ENCODE measurements at regions not wholly inside any gene's neighbourhood (a gene's known extent, or its start where the extent isn't known, plus 50 kb on each side); places are given as distances from the start of the nearest gene placed in this dataset.
"Not testable (repeated sequence)": the region's sequence is repeated elsewhere in the genome, so short reads cannot be mapped to it uniquely, and the experiment has no call there.

DNA sequence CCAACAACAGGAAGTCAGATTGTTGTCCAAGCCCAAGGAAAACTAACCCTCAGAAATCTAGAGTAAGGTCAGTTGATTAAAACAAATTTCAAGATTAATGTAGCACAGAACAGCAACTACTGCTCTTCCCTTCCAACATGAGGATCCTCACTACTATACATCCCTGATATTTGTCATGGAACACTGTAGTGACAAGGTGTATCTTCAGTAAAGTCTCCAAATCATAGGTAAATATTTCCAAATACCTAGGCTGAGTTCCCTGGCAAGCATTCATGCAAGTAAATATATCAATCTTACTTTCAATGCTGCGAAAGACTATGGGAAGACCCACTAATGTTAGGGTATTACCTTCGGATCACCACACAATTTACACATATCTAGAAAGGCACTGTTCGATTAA lies 986.9 kb upstream of the ARRDC3 start:
- no peaks in the 10 kb centered on the region for H3K9me3 ChIP-seq
- no peaks in the 10 kb centered on the region for H3K27me3 ChIP-seq
- no peak overlapping the region for H3K4me3 ChIP-seq
- no peak for DNase-seq
- no peaks in the 10 kb centered on the region for H3K36me3 ChIP-seq

- no peak for DNase-seq
- Histone ChIP-seq H3K4me3 (no peak overlapping the region), H3K27me3 (no peaks in the 10 kb centered on the region), H3K36me3 (no peaks in the 10 kb centered on the region), H3K9me3 (no peaks in the 10 kb centered on the region)
Observed at GRCh38 chr5:92369587-92369986, 986.5 kb upstream of the ARRDC3 start.

GRCh38 chr5:92364986-92365550 lies 982.0 kb upstream of the ARRDC3 start:
- Histone ChIP-seq H3K9me3 (no peaks in the 10 kb centered on the region), H3K4me3 (no peak overlapping the region), H3K27me3 (no peaks in the 10 kb centered on the region), H3K36me3 (no peaks in the 10 kb centered on the region)
- DNase-seq = no peak

GRCh38 chr5:92353107-92354030 lies 970.3 kb upstream of the ARRDC3 start:
- Histone ChIP-seq H3K27me3 (no peaks in the 10 kb centered on the region), H3K4me3 (no peak overlapping the region), H3K36me3 (no peaks in the 10 kb centered on the region), H3K9me3 (peaks cover 5% of the 10 kb centered on the region)
- no peak for DNase-seq

DNA sequence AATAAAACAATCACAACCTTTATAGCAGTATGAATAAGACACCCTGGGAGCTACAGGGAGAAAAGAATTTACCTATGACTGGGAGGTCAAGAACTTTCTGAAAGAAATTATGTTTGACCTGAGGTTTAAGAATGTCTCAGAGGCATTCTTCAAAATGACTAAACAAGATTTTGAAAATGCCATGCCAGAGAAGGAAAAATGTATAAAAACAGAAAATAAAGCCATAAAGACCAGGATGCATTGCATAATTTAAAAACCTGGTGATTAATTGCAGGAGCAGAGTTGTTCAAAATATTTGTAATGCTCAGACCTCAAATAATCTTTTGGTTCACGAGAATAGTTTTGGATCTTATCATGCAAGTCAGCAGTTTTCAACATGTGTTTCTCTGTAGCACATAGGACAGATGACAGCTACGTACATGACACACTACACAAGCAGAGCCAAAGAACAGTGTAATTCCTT lies 954.7 kb upstream of the ARRDC3 start:
- no peaks in the 10 kb centered on the region for H3K9me3 ChIP-seq
- no peak for DNase-seq

GRCh38 chr5:92332039-92332438 lies 948.9 kb upstream of the ARRDC3 start:
- DNase-seq = no peak
- Histone ChIP-seq H3K36me3 (no peaks in the 10 kb centered on the region), H3K27me3 (no peaks in the 10 kb centered on the region), H3K4me3 (no peak overlapping the region), H3K9me3 (no peaks in the 10 kb centered on the region)

More for the DNA sequence above, 954.7 kb upstream of the ARRDC3 start:
- Histone ChIP-seq H3K27me3 (no peaks in the 10 kb centered on the region), H3K36me3 (no peaks in the 10 kb centered on the region), H3K4me3 (no peak overlapping the region)

GRCh38 chr5:92330365-92330764 lies 947.2 kb upstream of the ARRDC3 start:
- Histone ChIP-seq H3K9me3 (no peaks in the 10 kb centered on the region), H3K4me3 (no peak overlapping the region), H3K27me3 (no peaks in the 10 kb centered on the region), H3K36me3 (no peaks in the 10 kb centered on the region)
- DNase-seq = no peak

DNA sequence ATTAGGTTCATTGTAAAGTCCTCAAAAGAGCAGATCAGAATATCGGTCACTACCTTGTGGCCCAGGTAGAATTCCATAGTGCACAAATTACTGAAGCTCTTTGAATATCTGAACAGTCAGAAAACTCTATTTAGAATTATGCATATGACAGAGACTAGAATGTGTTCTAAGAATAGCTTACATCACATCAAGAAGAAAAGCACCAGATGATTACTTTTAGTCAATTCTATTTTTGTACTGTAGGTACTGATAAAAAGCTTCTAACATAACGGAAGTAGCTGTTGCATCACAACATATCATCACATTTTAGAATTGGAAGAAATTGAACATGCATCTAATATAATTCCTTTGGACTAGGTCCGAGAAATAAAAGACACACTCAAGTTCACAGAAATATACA lies 946.6 kb upstream of the ARRDC3 start:
- DNase-seq = no peak
- no peak overlapping the region for H3K4me3 ChIP-seq
- no peaks in the 10 kb centered on the region for H3K9me3 ChIP-seq
- H3K27me3 ChIP-seq = no peaks in the 10 kb centered on the region
- H3K36me3 ChIP-seq = no peaks in the 10 kb centered on the region

- Histone ChIP-seq H3K4me3 (no peak overlapping the region), H3K36me3 (no peaks in the 10 kb centered on the region), H3K27me3 (no peaks in the 10 kb centered on the region), H3K9me3 (no peaks in the 10 kb centered on the region)
- no peak for DNase-seq
Observed at GRCh38 chr5:92328584-92329259, 945.6 kb upstream of the ARRDC3 start.

- DNase-seq = no peak
- no peak overlapping the region for H3K4me3 ChIP-seq
- H3K27me3 ChIP-seq = no peaks in the 10 kb centered on the region
- no peaks in the 10 kb centered on the region; the same call in 1 of the 2 replicates for H3K9me3 ChIP-seq
- no peaks in the 10 kb centered on the region for H3K36me3 ChIP-seq
Observed at GRCh38 chr5:92320446-92320845, 937.3 kb upstream of the ARRDC3 start.

DNA sequence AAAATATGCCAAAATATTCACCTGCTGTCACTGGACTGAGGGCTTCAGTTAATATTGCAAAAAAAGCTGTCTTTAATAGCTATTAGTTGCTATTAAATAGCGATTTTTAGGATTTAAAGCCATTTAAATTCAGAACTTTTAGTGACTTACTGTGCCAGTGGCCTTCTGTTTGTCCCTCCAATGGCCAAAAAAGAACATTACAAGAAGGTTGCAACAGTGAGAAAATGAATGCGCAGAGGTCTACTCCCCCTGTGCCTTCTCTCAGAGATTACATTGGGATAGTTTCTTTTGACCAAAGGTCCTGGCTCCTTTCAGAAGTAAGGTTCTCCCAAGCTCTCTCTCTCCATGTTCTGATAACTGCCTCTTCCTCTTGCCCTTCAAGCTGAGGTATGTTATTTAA lies 930.3 kb upstream of the ARRDC3 start:
- no peaks in the 10 kb centered on the region for H3K36me3 ChIP-seq

DNA sequence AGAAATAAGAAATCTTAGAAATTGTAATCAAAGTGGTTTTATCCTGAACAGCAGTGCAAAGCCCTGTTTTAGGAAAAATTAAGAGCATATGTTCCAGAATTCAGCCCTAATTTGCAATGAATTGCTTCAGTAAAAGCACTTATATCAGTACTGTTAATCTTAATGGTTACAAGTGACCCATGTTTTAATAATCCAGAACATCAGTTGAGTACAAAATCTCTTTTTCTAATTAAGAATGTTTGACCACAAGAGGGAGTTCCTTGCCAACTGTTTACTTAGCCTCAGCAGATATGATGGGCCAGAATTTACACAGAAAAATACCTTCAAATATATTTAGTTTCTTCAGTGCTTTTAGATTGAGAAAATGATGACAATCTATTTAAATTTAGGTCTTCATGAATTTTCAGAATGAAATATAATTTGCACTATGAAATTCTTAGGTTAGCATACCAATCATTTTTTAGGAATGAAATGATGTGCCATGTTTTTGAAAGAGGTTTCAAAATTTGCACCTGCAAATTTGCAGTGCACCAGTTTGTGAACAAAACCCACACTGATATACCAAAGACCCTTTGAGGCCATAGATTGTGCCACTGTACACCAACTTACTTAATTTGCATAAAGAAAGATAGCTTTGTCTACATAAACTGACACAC lies 926.3 kb upstream of the ARRDC3 start:
- no peak overlapping the region for H3K4me3 ChIP-seq
- H3K9me3 ChIP-seq = no peaks in the 10 kb centered on the region
- H3K27me3 ChIP-seq = no peaks in the 10 kb centered on the region
- no peak for DNase-seq
- no peaks in the 10 kb centered on the region for H3K36me3 ChIP-seq

More for the DNA sequence above, 930.3 kb upstream of the ARRDC3 start:
- Histone ChIP-seq H3K4me3 (no peak overlapping the region), H3K27me3 (no peaks in the 10 kb centered on the region), H3K9me3 (no peaks in the 10 kb centered on the region)
- no peak for DNase-seq

DNA sequence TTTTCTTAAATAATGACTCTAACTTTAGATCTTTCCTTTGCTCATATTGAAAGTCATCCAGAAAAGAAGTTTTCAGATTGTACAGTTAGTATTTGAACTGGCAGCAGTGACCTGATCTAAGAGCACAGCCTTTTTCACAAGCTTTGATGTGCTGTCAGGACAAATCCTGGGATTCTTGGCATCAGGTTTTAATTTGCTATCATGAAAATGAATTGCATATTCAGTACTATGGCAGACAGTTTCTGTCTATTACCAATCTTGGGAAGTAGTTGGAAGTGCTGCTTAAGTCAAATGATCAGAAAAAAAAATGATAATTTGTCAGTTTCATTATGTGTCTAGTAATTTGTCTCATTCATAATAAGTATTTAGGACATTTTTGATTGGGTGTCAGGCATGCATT lies 925.6 kb upstream of the ARRDC3 start:
- H3K36me3 ChIP-seq = no peaks in the 10 kb centered on the region
- no peak overlapping the region for H3K4me3 ChIP-seq
- H3K27me3 ChIP-seq = no peaks in the 10 kb centered on the region
- no peak for DNase-seq
- H3K9me3 ChIP-seq = no peaks in the 10 kb centered on the region

GRCh38 chr5:92302356-92302755 lies 919.2 kb upstream of the ARRDC3 start:
- not testable (repeated sequence) for H3K9me3 ChIP-seq, DNase-seq, H3K4me3 ChIP-seq, H3K36me3 ChIP-seq, H3K27me3 ChIP-seq

DNA sequence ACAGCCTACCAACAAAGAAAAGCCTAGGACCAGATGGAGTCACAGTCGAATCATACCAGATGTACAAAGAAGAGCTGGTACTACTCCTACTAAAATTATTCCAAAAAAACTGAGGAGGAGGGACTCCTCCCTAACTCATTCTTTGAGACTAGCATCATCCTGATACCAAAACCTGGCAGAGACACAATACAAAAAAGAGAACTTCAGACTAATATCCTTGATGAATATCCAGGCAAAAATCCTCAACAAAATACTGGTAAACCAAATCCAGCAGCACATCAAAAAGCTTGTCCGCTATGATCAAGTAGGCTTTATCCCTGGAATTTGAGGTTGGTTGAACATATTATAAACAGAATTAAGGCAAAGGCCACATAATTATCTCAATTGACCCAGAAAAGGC lies 900.4 kb upstream of the ARRDC3 start:
- DNase-seq = no peak

DNA sequence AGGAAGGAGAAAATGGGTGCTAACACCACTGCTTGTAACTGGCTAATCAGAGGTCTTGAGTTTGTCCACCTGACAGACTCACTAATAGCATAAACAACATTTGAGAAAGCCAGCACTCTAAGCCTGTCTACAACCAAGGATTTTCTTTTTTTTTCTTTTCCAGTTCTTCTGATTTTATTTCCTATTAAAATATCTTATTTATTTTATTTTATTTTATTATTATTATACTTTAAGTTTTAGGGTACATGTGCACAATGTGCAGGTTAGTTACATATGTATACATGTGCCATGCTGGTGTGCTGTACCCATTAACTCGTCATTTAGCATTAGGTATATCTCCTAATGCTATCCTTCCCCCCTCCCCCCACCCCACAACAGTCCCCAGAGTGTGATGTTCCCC lies 888.6 kb upstream of the ARRDC3 start:
- H3K9me3 ChIP-seq, H3K27me3 ChIP-seq, H3K4me3 ChIP-seq, DNase-seq, H3K36me3 ChIP-seq: not testable (repeated sequence)

More for the DNA sequence above, 900.4 kb upstream of the ARRDC3 start:
- no peaks in the 10 kb centered on the region for H3K27me3 ChIP-seq
- H3K36me3 ChIP-seq = no peaks in the 10 kb centered on the region
- H3K9me3 ChIP-seq = peaks cover 17% of the 10 kb centered on the region; the same call in 1 of the 2 replicates
- H3K4me3 ChIP-seq = no peak overlapping the region

GRCh38 chr5:92268343-92268742 lies 885.2 kb upstream of the ARRDC3 start:
- Histone ChIP-seq H3K9me3 (no peaks in the 10 kb centered on the region), H3K4me3 (no peak overlapping the region), H3K36me3 (no peaks in the 10 kb centered on the region), H3K27me3 (no peaks in the 10 kb centered on the region; the same call in 1 of the 2 replicates)
- DNase-seq = no peak
